ENCODE measurements at regions not wholly inside any gene's neighbourhood (a gene's known extent, or its start where the extent isn't known, plus 50 kb on each side); places are given as distances from the start of the nearest gene placed in this dataset.

DNA sequence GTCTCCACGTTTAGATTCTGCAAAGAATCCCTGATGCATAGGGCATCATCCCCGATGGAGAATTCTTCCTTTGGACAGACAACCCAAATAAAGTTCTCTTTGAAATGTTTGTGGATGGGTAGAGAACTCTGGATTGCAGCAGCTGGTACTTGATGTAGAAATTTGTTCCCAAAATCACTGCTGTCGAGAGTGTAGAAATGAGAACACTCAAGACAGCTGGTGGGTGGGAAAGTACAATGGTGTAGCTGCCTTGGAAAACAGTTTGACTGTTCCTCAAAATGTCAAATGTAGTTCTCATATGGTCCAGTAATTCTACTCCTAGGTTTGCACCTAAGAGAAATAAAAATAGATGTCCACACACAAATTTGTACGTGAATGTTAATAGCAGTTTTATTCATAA, 671.5 kb upstream of the TMEM132C start (continued):
- no peak for TF ChIP-seq CTCF (conservative IDR thresholded peaks at IDR 0.05; ENCODE audit: low read depth in 2 of 2)
- no peak for TF ChIP-seq EZH2 (IDR thresholded peaks at IDR 0.05; ENCODE audit: low read depth, unreplicated experiment)
- no peak for TF ChIP-seq JUNB (IDR thresholded peaks at IDR 0.05; ENCODE audit: unreplicated experiment)
- no peak for TF ChIP-seq POLR2AphosphoS5 (IDR thresholded peaks at IDR 0.05; ENCODE audit: low read depth)
- no peak for TF ChIP-seq ZNF331 (CRISPR knock-in tag; IDR thresholded peaks at IDR 0.05; ENCODE audit: low read depth)
- TF ChIP-seq STAT1 (IDR thresholded peaks at IDR 0.05; ENCODE audit: unreplicated experiment), result no peak
- TF ChIP-seq ETS1 (IDR thresholded peaks at IDR 0.05), result no peak

GRCh38 chr12:127596891-127597290, 670.1 kb upstream of the TMEM132C start:
- Histone ChIP-seq H3K4me1 (ENCODE audit: insufficient read depth) (peaks cover 48% of the 10 kb centered on the region), H3K79me2 (replicated peaks; ENCODE audit: insufficient read depth) (no peaks in the 10 kb centered on the region), H3K4me3 (no peak overlapping the region), H3K27ac (ENCODE audit: low read depth) (no peak overlapping the region), H2AFZ (no peak overlapping the region), H3K27me3 (ENCODE audit: insufficient read depth) (no peaks in the 10 kb centered on the region), H3K4me2 (no peak overlapping the region), H3K36me3 (ENCODE audit: insufficient read depth) (no peaks in the 10 kb centered on the region), H4K20me1 (replicated peaks; ENCODE audit: insufficient read depth) (no peaks in the 10 kb centered on the region), H3F3A (replicated peaks; ENCODE audit: low read depth) (0 out of 2 replicates have a peak, but pooled peaks cover 3% of the 10 kb centered on the region), H3K9me2 (ENCODE audit: insufficient read depth) (0 out of 2 replicates have a peak, but pooled peaks cover 3% of the 10 kb centered on the region)
- Mint-ChIP-seq H3K27me3 (ENCODE audit: insufficient read depth, low read depth, poor library complexity) (peaks cover 6% of the 10 kb centered on the region), H3K27ac (no peak overlapping the region), H3K9me3 (peaks cover 99% of the 10 kb centered on the region), H3K4me1 (no peaks in the 10 kb centered on the region), H3K4me3 (no peak overlapping the region), H3K36me3 (ENCODE audit: low read depth) (peaks cover 44% of the 10 kb centered on the region)
- no peak for DNase-seq (ENCODE audit: low spot score)
- no peak for ATAC-seq
- TF ChIP-seq ETS1 (IDR thresholded peaks at IDR 0.05) (no peak), EZH2 (IDR thresholded peaks at IDR 0.05; ENCODE audit: low read depth, unreplicated experiment) (no peak), STAT1 (IDR thresholded peaks at IDR 0.05; ENCODE audit: unreplicated experiment) (no peak), POLR2AphosphoS5 (IDR thresholded peaks at IDR 0.05; ENCODE audit: low read depth) (no peak), ZNF114 (CRISPR knock-in tag; IDR thresholded peaks at IDR 0.05) (no peak), ZNF331 (CRISPR knock-in tag; IDR thresholded peaks at IDR 0.05; ENCODE audit: low read depth) (no peak), EZH2phosphoT487 (IDR thresholded peaks at IDR 0.05; ENCODE audit: unreplicated experiment) (no peak), JUNB (IDR thresholded peaks at IDR 0.05; ENCODE audit: unreplicated experiment) (no peak), NANOG (IDR thresholded peaks at IDR 0.05; ENCODE audit: borderline replicate concordance) (no peak), CREB1 (CRISPR knock-in tag; IDR thresholded peaks at IDR 0.05; ENCODE audit: low read depth) (no peak)
- TF ChIP-seq, protein P1, sequence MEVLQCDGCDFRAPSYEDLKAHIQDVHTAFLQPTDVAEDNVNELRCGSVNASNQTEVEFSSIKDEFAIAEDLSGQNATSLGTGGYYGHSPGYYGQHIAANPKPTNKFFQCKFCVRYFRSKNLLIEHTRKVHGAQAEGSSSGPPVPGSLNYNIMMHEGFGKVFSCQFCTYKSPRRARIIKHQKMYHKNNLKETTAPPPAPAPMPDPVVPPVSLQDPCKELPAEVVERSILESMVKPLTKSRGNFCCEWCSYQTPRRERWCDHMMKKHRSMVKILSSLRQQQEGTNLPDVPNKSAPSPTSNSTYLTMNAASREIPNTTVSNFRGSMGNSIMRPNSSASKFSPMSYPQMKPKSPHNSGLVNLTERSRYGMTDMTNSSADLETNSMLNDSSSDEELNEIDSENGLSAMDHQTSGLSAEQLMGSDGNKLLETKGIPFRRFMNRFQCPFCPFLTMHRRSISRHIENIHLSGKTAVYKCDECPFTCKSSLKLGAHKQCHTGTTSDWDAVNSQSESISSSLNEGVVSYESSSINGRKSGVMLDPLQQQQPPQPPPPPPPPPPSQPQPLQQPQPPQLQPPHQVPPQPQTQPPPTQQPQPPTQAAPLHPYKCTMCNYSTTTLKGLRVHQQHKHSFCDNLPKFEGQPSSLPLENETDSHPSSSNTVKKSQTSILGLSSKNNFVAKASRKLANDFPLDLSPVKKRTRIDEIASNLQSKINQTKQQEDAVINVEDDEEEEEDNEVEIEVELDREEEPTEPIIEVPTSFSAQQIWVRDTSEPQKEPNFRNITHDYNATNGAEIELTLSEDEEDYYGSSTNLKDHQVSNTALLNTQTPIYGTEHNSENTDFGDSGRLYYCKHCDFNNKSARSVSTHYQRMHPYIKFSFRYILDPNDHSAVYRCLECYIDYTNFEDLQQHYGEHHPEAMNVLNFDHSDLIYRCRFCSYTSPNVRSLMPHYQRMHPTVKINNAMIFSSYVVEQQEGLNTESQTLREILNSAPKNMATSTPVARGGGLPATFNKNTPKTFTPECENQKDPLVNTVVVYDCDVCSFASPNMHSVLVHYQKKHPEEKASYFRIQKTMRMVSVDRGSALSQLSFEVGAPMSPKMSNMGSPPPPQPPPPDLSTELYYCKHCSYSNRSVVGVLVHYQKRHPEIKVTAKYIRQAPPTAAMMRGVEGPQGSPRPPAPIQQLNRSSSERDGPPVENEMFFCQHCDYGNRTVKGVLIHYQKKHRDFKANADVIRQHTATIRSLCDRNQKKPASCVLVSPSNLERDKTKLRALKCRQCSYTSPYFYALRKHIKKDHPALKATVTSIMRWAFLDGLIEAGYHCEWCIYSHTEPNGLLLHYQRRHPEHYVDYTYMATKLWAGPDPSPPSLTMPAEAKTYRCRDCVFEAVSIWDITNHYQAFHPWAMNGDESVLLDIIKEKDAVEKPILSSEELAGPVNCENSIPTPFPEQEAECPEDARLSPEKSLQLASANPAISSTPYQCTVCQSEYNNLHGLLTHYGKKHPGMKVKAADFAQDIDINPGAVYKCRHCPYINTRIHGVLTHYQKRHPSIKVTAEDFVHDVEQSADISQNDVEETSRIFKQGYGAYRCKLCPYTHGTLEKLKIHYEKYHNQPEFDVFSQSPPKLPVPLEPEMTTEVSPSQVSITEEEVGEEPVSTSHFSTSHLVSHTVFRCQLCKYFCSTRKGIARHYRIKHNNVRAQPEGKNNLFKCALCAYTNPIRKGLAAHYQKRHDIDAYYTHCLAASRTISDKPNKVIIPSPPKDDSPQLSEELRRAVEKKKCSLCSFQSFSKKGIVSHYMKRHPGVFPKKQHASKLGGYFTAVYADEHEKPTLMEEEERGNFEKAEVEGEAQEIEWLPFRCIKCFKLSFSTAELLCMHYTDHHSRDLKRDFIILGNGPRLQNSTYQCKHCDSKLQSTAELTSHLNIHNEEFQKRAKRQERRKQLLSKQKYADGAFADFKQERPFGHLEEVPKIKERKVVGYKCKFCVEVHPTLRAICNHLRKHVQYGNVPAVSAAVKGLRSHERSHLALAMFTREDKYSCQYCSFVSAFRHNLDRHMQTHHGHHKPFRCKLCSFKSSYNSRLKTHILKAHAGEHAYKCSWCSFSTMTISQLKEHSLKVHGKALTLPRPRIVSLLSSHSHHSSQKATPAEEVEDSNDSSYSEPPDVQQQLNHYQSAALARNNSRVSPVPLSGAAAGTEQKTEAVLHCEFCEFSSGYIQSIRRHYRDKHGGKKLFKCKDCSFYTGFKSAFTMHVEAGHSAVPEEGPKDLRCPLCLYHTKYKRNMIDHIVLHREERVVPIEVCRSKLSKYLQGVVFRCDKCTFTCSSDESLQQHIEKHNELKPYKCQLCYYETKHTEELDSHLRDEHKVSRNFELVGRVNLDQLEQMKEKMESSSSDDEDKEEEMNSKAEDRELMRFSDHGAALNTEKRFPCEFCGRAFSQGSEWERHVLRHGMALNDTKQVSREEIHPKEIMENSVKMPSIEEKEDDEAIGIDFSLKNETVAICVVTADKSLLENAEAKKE (CRISPR knock-in tag; IDR thresholded peaks at IDR 0.05), result no peak
